DMS 273 (cell line): ENCODE measurements at regions not wholly inside any gene's neighbourhood (a gene's known extent, or its start where the extent isn't known, plus 50 kb on each side); places are given as distances from the start of the nearest gene placed in this dataset.

Source experiments
- DNase-seq: peaks from one replicate; lab custom pipeline; 2025; ENCODE audit not compliant: unreplicated experiment; lab: John Stamatoyannopoulos, UW

DNA sequence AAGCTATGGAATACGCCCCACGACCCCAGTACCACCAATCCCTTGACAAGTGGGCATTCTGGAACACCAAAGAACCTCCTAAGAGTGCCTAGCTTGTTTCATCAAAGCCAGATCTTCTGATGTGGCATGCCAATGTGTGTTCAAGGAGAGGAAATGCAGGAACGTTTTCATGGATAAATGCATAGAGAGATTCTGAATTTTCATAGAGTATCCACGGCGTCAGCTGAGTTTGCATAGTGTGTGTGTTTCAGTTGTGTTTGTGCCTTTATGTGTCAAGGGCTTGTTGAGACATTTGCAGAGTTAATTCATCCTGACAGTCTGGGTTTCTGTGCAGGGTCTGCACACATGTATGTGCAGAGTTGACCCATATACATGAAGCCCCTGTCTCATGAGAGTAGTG, 172.7 kb upstream of the LRFN2 start:
- no peak for DNase-seq

DNA sequence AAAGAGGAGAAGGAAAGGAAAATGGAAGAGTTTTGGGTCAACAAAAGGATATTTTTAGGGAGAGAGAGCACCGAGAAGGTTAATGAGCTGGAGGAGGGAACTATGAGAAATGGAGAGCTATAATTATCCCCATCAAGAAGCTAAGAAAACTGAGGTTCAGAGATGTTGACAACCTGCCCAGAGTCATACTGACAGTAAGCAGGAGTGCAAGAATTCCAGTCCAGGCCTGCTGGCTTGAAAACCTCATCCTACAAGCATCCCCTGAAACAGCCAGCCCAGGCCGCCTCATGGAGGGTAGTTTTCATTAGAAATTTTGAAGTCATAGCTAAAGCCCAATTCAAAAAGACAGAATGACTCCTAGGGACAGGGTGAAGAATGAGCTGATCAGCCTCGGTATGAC, 172.1 kb upstream of the LRFN2 start:
- no peak for DNase-seq

DNA sequence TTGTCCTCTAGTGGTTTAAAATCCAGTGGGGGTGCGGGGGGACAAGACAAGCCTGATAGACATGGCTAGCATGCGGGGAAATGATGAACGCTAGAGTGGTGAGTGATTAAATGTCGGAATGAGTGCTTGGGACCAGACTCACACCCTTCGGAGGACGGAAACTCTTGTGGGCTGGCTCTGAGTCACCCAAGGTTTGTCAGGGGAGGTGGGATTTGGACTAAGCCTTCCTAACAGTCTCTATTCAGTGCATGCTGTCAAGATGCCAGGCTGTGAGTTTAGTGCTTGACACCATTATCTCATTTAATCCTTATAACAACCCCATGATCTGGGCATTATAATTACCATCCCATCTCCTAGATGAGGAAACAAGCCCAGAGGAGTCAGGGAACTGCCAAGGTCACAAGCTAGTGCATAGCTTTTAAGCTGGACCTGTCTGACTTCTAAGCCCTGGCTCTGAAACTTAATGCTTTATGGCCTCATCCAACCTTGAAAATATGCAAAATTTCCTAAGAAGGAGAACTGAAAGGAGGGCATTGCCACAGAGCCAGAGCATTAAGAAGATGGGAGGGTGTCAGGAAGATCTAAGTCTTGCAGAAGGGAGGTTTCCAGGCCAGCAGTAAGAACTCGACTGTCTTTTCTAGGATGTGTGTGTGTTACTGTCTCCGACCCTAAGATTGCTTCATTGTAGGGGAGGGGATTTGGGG, 168.7 kb upstream of the LRFN2 start:
- no peak for DNase-seq

DNA sequence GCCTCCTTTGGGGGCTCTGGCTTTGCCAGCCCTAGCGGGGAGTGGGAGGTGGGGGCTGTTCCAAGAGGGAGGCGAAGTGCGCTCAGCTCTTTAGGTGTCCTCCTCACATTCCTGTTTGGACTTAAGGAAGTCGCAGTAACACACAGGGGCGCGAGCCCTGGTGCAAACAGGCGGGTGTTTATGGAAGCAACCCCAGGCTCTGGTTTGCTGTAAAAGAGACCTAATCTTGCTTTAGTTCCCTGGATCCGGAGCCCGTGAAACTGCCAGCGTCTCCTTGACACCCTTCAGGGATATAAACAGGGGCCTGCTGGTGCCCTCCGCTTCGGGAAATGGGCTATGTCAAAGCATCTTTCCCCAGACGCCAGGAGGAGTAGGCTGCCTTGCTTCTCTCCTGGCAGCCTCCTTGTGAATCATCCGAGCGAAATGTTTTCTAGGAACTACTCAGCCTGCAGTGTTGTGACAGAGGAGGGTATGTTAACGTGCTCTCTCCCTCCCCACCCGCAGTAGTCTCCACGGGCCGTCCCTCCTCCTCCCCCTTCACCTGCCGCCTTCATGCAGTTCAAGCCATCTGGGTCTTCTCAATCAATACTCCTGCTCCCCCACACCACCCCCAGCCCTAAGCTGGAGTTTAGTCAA, 168.0 kb upstream of the LRFN2 start:
- DNase-seq = no peak

DNA sequence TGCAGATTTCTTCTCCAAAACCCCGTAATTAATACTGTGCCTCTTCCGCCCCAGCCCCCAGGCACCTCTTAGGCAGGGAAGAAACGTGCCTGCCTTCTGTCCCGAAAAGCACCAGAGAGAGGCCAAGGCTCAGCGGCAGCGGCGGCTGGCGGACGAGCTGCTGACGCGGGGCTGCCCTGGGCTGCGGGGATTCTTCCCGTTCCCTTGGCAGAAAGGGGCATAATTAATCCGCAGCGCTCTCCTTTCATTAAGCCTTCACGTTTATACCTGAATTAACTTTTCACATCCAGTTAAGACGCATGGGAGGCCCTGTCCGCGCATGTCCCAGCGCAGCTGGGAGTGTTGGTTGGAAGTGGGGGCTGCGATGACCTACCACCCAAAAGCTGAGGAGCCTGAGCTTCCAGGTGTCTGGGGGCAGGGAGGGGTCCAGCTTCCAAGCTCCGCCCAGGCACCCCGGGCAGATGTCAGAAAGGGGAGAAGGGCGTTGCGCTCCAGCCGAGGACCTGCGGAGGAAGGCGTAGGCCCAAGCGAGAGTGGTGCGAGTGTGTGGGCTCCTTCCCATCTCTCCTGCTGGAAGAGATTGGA, 167.4 kb upstream of the LRFN2 start:
- peak; percentile 21 for DNase-seq

DNA sequence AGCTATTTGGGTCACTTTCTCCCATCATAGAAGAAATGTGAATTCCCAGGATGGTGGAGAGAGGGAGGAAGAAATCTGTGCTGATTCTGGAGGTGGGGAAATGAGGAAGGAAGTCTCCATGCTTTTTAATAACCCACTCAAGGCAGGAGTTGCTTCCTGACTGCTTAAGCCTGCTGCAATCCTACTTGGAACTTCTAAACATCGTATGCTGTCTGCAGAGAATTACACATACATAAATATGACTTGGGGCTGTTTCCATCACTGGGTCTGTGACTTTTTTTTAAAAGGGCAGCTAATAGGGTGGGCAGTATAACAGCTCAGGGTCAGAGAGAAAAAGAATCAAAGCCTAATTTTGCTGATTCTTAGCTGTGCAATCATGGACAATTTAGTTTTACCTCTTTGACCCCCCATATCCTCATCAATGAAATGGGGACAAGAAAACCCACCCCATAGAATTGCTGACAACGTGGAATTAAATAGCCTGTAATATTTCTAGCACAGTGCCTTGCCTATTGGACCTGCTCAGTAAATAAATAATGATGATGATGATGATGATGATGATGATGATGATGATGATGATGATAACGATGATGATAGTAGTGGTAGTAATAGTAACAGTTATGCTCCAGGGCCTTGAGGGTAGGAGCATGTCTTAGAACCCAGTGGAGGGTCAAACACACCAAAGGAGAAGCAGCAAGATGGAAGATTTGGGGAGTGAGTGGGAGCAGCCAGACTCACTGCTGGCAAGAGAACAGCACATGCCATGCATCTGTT, 166.7 kb upstream of the LRFN2 start:
- no peak for DNase-seq

DNA sequence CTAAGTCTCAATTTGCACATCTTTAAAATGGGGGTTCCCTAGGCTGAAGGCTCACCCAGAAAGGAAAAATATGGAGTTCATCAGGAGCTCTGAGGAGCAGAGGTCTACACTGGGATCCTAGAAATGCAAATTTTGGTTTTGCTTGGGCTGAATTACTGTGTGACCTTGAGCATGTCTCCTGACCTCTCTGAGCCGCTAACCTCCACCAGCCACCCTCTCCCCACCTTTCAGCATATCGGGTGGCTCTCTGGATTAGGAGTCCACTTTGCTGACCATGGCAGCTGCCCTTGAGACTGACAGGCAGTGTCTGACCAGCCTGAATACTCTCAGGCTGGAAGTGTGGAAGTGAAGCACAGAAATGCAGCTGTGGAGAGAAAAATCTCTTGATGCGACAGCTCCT, 165.9 kb upstream of the LRFN2 start:
- no peak for DNase-seq

DNA sequence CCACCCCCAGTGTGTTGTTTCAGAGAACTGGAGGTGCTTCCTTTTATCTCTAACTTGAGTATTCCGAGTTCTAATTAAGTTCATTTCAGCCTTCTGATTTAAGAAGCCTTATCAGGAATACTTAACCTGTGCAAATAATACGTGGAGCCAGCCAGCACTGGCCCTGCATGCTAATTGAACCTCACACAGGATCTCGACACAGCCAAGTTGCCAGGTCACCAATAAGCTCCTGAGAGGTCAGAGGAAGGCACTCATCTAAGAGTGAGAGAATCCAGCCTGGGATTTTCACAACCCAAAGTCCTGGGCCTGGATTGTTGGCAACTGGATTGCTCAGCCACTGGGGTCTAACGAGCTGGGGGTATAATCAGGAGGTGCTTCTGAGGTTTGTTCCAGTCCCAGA, 157.7 kb upstream of the LRFN2 start:
- DNase-seq = no peak

DNA sequence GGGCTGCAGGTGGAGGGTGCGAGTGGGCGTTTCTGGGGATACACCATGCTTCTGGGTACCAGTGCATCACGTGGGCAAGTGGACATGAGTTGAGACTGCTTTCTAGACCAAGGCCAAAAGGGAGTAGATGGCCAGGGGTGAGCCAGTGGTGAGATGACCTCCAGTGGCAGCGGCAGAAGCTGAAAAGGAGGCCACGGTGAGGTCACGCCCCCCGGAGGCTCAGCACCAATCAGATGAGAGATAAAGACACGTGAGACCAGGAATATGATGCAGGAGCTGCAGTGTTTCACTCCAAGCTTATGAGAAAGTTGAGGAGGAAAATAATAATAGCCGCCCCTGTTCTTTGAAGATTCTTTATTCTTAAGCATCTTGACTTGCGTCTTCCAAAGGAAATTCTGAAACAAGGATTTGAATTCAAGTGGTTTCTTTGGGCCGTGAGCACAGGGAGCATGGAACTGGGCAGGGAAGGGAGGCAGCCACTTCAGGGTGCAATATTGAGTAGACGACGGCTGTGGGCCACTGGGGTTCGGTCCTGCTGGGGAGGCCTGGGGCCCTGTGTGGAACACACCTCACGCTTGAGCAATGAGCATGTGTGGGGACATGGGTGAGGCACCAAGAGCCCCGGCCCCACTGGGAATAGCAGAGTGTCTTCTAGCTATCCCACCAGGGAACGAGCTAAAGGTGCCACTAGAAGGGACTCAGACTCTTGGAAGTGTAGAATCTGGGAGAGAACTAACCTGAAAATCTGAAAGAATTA, 156.7 kb upstream of the LRFN2 start:
- DNase-seq = no peak

DNA sequence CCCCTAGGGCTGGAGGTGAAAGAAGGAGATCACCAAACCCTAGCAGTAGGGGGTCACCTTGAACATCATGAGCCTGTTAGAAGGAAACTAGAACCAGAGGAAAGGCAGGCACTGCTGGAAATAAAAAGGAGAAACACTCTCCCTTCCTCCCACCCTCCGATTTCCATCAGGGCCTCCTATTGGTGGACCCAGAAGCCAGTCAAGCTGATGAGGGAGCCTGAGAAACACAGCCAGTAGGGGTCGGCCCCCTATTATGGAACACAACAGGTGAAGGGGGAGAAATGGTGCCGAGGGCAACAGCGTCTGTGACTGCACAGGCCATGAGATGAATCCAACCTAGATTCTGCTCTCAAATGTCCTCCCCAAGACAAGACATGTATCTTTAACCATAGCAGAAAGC, 156.1 kb upstream of the LRFN2 start:
- peak; percentile 16 for DNase-seq

DNA sequence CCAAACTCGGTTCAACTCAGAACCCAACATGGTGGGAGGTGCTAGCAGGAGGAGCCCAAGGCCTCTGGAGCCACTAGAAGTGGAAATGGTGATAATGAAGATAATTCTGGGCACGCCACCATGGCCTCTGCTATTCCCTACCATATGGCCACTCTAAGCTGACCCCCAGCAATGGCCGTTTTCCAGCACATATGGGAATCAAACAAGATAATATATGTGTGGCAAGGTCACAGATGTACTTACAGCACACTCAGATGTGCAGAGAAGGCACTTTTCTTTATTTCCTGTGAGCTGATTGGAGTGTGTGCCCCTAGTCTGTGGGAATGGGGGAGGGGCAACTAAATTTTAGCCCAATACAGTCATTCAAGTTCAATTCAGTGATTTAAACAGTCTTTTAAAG, 153.4 kb upstream of the LRFN2 start:
- peak; percentile 10 for DNase-seq

DNA sequence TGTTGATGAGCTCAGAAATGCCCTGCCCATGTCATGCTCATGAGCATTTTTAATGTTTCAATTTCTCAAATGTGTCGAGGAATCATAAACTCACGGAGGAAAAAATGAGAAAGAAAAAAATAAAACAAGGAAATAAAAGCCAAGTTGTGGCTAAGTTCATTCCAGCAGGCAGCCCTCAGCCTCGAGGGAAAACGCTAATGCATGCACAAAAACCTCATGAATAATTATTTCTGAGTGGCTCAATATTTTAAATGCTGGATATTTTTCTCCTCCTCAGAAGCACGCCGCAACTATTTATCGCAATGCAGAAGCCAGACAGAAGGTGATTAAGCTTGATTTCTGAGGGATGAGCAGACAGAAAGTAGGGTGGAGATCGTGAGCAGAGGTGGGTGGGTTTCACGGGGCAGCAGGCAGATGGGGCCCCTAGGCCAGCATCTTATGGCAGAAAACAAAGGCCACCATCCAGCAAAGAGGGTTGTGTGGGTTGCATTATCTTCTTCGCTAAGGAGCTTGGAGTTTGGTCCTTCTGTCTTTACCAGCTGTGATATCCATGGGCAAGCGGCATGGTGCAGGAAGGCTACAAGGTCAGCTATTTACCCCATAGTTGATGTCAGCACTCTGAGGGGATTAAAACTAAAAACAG, 151.5 kb upstream of the LRFN2 start:
- peak; percentile 7 for DNase-seq

DNA sequence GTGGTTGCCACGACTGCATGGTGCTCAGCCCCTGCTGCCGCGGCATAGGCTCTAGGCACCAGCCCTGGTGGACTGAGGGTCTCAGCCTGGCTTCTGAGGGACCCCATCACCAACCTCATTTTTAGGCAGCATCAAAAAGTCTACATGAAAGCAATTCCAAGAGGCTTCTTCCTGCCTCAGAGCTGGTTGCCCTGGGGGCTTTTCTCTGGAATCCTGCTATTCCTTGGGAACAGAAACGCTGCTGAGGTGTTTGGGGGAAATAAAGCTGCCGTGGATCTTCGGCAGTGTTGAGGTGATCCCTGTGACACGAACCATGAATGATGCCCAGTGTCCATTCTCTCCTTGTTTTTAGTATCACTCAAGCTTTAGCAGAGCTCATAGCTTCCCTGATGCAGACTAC, 148.4 kb upstream of the LRFN2 start:
- DNase-seq = no peak

DNA sequence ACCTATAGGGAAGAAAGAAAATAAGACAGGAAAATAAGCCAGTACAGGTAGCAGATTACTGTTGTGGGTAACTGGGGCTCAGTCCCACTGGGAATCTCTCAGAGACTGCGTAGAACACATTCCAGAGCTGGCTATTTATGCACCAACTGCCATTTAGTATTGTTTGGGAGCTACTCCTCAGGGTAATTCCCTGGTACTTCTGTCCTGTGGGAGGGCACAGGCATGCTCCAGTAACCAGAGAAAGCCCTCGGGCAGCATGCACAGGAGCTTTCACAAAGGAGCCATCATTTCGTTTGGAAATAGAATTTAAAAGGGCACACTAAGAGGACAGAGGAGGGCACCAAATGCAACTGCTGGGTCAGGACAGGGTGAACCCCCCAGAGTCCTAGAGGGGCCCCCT, 148.0 kb upstream of the LRFN2 start:
- no peak for DNase-seq

DNA sequence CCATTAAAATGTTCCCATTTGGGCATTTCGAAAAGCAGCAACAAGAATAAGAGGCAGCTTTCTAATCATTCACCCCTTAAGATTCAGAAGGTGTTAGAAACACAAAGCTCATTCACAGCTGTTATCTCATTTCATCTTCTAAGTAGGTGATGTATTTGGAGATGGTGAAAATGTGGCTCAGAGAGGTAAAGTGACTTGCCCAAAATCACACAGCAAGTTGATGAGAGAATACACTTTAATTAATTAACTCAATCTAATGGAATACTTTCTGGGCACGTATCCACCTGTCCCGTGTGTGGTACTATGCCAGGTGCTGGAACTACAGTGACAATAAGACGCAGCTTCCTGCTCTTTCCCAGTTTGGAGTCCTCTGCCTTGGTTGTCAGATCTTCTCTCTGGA, 147.4 kb upstream of the LRFN2 start:
- DNase-seq = no peak

DNA sequence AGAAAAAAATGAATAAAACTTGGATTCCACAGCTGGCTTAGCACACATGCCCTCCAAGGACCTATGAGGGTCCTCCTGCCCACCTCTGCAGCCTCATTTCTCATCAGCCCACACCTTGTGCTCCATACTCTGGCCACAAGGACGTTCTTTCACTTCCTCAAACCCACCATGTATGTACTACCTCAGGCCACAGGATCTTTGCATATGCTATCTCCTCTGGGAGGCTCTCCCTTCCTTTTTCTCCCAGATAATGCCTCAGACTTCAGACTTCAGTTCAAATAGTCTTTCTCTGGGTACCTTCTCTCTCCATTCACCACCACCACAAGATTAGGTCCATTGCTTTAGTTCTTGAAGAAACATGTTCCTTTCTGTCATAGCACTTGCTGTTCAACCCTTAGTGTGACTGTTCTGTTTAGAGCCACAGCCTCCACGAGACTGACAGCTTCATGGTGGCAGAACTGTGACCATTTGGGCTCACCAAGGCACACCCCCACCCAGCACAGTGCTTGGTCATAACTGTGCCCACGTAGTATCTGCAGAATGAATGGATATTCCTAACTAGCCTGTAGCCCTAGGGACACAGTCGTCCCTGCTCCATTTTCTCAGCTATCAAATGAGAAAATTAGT, 146.7 kb upstream of the LRFN2 start:
- DNase-seq = no peak

DNA sequence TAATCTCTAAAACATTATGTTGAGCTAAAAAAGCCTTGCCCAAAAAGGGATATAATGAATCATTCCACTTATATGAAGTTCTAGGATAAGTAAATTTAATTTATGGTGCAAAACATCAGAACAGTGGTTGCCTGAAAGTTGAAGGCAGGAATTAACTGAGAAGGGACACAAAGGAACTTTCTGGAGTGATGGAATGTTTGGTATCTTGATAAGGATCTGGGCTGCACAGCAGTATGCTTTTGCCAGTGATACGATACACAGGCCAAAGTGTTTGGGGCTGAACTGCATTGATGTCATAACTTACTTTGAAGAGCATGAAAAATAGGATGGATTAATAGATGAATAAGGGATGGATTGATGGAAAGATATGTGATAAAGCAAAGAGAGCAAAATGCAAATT, 146.1 kb upstream of the LRFN2 start:
- no peak for DNase-seq

DNA sequence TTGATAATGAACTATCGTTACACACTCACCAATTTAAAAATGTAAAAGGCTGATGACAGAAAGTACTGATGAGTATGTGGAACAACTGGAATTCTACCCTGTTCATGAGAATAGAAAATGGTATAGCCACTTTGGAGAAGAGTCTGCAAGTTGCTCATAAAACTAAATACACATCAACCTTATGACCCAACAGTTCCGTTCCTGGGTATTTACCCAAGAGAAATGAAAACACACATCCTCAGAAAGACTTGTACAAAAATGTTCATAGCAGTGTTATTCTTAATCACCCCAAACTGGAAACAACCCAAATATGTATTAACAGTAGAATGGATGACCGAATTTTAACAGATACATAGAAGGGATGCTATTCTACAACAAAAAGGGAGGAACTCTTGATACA, 145.7 kb upstream of the LRFN2 start:
- no peak for DNase-seq

DNA sequence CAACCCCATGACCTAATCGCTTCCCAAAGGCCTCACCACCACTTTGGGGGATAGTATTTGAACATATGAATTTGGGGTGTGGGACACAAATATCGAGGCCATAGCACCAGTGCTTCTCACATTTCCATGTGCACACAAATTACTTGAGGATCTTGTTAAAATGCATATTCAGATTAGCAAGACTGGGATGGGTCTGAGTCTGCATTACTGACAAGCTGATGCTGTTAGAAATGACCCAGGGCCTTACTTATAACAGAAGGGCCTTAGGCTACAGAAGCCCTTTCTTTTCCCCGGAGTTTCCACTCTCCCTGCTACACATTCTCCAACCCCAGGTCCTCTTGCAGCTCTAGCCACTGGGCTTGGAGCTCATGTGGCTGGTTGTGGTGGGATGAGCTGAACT, 141.5 kb upstream of the LRFN2 start:
- no peak for DNase-seq

DNA sequence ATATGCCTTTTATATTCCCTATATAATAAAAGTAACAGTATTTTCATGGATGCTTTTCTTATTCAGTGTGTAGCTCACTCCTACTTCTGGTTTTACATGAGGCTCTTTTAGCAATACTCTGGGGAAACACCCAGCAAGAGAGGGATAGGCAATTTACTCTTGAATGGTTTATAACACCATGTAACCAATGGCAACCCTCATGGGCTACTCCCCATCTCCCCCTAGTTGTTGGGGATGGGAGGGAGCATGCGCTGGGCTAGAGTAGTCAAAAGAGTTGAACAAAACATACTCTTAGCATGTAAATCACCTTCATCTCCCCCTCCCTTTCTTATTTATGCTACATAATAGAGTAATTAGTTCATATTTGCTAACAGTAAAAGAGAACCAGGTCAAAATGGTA, 140.1 kb upstream of the LRFN2 start:
- DNase-seq = peak; percentile 8
